ENCODE measurements at regions not wholly inside any gene's neighbourhood (a gene's known extent, or its start where the extent isn't known, plus 50 kb on each side); places are given as distances from the start of the nearest gene placed in this dataset.

DNA sequence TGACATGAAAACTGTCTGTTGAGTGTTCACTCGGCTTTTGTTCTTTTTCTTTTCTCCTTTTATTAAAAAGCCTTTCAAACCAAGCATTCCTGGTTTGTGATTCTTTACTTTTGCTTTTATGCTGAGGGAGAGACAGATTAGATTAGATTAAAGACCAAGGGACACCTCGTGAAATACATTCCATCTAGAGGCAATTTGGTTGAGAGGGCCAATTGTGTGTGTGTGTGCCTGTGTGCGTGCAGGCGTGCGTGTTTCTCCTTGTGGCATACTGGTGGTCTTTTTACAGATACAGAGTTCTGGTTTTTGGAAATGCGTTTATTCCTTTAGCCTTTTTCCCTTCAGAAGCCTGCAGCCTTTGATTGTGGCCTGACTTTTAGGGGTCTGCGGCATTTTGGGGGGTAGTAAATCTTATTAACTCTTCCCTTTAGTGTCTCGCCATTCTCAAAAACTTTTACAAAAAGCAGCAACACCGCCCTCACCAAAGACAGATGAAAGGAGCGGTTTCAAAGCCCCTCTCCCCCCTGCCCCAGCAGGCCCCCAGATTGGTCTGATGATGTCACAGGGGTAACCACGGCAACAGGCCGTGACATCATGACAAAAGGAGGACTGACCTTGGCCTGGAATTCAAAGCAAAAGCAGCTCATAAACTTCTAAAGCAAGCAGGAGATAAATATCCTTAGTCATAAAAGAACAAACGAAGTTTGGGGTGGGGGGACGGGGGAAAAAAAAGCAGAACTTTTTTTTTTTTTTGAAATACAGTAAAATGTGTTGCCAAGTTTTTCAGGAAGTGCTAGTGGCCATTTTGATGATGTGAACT lies 84.1 kb upstream of the TBX3 start:
- intact Hi-C loops (cut with DNase I), result no loop called here
- Histone ChIP-seq H3K27ac (no peak overlapping the region), H3K4me3 (no peak overlapping the region), H3K9me3 (no peaks in the 10 kb centered on the region), H3K27me3 (ENCODE audit: insufficient read depth in 3 of 3, low read length in 2 of 3) (no peaks in the 10 kb centered on the region), H3K36me3 (ENCODE audit: insufficient read depth in 1 of 2, low read depth in 1 of 2) (no peaks in the 10 kb centered on the region), H3K4me1 (no peaks in the 10 kb centered on the region)
- no peak for ATAC-seq
- TF ChIP-seq, protein P1, sequence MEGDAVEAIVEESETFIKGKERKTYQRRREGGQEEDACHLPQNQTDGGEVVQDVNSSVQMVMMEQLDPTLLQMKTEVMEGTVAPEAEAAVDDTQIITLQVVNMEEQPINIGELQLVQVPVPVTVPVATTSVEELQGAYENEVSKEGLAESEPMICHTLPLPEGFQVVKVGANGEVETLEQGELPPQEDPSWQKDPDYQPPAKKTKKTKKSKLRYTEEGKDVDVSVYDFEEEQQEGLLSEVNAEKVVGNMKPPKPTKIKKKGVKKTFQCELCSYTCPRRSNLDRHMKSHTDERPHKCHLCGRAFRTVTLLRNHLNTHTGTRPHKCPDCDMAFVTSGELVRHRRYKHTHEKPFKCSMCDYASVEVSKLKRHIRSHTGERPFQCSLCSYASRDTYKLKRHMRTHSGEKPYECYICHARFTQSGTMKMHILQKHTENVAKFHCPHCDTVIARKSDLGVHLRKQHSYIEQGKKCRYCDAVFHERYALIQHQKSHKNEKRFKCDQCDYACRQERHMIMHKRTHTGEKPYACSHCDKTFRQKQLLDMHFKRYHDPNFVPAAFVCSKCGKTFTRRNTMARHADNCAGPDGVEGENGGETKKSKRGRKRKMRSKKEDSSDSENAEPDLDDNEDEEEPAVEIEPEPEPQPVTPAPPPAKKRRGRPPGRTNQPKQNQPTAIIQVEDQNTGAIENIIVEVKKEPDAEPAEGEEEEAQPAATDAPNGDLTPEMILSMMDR (IDR thresholded peaks at IDR 0.05), result no peak
- WGBS, 3 donors, result 76 to 80% (median 79%) methylated on average over 14 of the region's 14 CpGs
- DNase-seq, result no peak

DNA sequence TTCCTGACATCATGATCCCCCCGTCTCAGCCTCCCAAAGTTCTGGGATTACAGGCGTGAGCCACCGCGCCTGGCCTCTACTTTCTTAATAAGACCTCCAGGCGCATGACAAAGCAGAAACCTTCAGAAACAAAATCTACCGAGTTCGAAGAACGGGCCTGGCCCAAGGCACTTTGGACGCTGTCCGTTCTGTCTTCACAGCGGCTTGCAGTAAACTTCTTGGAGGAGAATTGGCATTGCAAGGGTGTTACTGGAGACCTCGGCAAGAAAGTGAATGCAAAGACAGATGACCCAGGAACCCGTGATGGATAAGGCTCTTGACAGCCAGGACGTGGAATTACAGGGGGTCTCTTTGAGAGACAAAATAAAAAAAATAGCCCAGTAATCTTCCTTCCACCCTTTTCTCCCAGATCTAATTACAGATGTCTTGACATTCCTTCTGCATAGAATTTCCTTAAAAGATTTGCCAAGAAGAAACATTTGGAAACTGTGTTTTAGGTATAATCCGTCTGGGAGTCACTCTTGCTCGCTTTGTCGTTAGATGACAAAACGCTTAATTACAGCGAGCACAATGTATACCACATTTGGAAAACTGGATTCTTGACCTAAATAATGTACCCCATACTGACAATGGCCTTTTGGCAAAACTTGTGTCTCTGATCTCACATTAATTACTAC lies 83.2 kb upstream of the TBX3 start:
- intact Hi-C loops (cut with DNase I), result no loop called here
- ATAC-seq (no peak), DNase-seq (no peak)
- 71 to 74% (median 72%) methylated on average over 19 of the region's 19 CpGs for WGBS, 3 donors
- no peak overlapping the region for H3K4me3 ChIP-seq
- H3K36me3 ChIP-seq (ENCODE audit: insufficient read depth in 1 of 2, low read depth in 1 of 2), result no peaks in the 10 kb centered on the region
- no peak overlapping the region for H3K27ac ChIP-seq
- H3K9me3 ChIP-seq, result no peaks in the 10 kb centered on the region
- TF ChIP-seq, protein P1 (IDR thresholded peaks at IDR 0.05), result no peak
- H3K4me1 ChIP-seq, result no peaks in the 10 kb centered on the region
- H3K27me3 ChIP-seq (ENCODE audit: insufficient read depth in 3 of 3, low read length in 2 of 3), result no peaks in the 10 kb centered on the region

DNA sequence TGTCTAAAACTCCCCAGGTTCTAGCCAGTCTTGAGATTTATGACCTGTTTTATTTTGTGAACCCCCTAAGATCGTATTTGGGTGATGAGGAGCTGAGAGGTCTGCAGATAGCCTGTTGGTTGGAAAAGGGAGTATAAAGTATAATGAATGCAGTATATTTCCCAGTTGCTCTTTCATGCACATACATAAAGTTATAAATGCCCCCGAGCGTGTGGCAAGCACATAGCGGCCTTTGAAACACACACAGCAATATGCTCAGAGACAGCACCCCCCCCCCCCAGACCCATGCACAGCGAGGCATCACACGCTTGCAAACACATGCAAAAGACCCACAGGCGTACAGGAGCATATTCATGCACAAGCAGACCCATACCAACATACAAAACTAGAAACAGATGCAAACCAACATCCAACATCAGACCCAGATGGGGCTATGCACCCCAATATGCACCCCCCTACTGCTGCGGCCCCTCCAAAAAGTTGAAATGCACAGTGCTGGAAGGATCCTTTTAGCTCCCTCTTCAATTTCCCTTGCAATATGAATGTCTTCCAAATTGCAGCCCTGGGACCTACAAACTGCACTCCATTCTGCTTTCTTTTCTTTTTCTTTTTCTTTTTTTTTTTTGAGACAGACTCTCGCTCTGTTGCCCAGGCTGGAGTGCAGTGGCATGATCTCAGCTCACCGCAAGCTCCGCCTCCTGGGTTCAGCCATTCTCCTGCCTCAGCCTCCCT lies 82.2 kb upstream of the TBX3 start:
- H3K4me1 ChIP-seq, result no peaks in the 10 kb centered on the region
- H3K4me3 ChIP-seq, result no peak overlapping the region
- intact Hi-C loops (cut with DNase I), result no loop called here
- no peaks in the 10 kb centered on the region for H3K36me3 ChIP-seq (ENCODE audit: insufficient read depth in 1 of 2, low read depth in 1 of 2)
- 78 to 83% (median 82%) methylated on average over 11 of the region's 11 CpGs for WGBS, 3 donors
- H3K27me3 ChIP-seq (ENCODE audit: insufficient read depth in 3 of 3, low read length in 2 of 3), result no peaks in the 10 kb centered on the region
- no peaks in the 10 kb centered on the region for H3K9me3 ChIP-seq
- no peak overlapping the region for H3K27ac ChIP-seq
- no peak for DNase-seq
- no peak for ATAC-seq
- TF ChIP-seq, protein P1 (IDR thresholded peaks at IDR 0.05), result no peak

DNA sequence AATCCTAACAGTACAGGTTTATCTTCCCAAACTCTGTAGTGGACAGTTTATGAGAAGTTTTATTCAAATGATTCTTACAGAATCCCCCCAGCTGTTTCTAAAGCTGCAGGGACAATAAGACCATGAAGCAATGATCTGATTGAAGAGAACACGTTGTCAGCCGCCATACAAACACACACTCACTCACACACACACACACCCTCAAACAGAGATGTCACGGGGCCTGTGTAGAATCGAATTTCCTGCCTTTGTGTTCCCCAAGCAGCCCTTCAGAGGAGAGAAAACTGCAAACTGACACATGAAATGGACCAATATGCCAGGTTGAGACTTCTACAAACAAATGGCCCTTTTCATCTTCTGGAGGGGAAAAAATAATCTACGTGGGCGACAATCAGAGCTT lies 80.5 kb upstream of the TBX3 start:
- TF ChIP-seq, protein P1 (IDR thresholded peaks at IDR 0.05), result no peak
- intact Hi-C loops (cut with DNase I), result no loop called here

More for the DNA sequence above, 80.5 kb upstream of the TBX3 start:
- ATAC-seq, result no peak
- no peaks in the 10 kb centered on the region for H3K27me3 ChIP-seq (ENCODE audit: insufficient read depth in 3 of 3, low read length in 2 of 3)
- H3K36me3 ChIP-seq (ENCODE audit: insufficient read depth in 1 of 2, low read depth in 1 of 2), result no peaks in the 10 kb centered on the region
- no peak for DNase-seq
- no peak overlapping the region for H3K4me3 ChIP-seq
- WGBS, 3 donors, result 48 to 56% (median 52%) methylated on average over 6 of the region's 6 CpGs
- no peaks in the 10 kb centered on the region for H3K9me3 ChIP-seq
- H3K4me1 ChIP-seq, result no peaks in the 10 kb centered on the region
- no peak overlapping the region for H3K27ac ChIP-seq

Measured in psoas muscle (tissue), 7 donors.